GM21381 (cell line): ENCODE measurements at regions not wholly inside any gene's neighbourhood (a gene's known extent, or its start where the extent isn't known, plus 50 kb on each side); places are given as distances from the start of the nearest gene placed in this dataset.

Experiments used
- ATAC-seq: cut with Tn5 transposase; IDR thresholded peaks from one replicate; pipeline ENCODE4 v1.9.1; 2021; ENCODE audit warnings: mild to moderate bottlenecking, moderate library complexity; ENCODE audit not compliant: unreplicated experiment

- no peak for ATAC-seq
Measured at GRCh38 chr3:5270666-5271371, 83.3 kb downstream of the EDEM1 start.

GRCh38 chr3:5271372-5271683 is 83.8 kb downstream of the EDEM1 start:
- no peak for ATAC-seq

- ATAC-seq = no peak
Measured at GRCh38 chr3:5272387-5272786, 84.9 kb downstream of the EDEM1 start.

- ATAC-seq = no peak
Measured at GRCh38 chr3:5274091-5274490, 86.6 kb downstream of the EDEM1 start.

- no peak for ATAC-seq
Measured at GRCh38 chr3:5275529-5275928, 88.0 kb downstream of the EDEM1 start.

GRCh38 chr3:5276934-5277333 is 89.4 kb downstream of the EDEM1 start:
- ATAC-seq = no peak

GRCh38 chr3:5277612-5278236 is 90.2 kb downstream of the EDEM1 start:
- no peak for ATAC-seq

- ATAC-seq = no peak
Measured at GRCh38 chr3:5278666-5279065, 91.2 kb downstream of the EDEM1 start.

GRCh38 chr3:5282703-5283102 is 95.2 kb downstream of the EDEM1 start:
- no peak for ATAC-seq

- no peak for ATAC-seq
Measured at GRCh38 chr3:5285439-5285838, 97.9 kb downstream of the EDEM1 start.

GRCh38 chr3:5290915-5291314 is 103.4 kb downstream of the EDEM1 start:
- no peak for ATAC-seq

GRCh38 chr3:5292512-5292911 is 105.0 kb downstream of the EDEM1 start:
- ATAC-seq = no peak

- ATAC-seq = no peak
Measured at GRCh38 chr3:5293207-5293606, 105.7 kb downstream of the EDEM1 start.

GRCh38 chr3:5294356-5294755 is 106.8 kb downstream of the EDEM1 start:
- no peak for ATAC-seq

GRCh38 chr3:5295191-5295690 is 107.7 kb downstream of the EDEM1 start:
- ATAC-seq = no peak

- ATAC-seq = no peak
Measured at GRCh38 chr3:5296362-5296761, 108.9 kb downstream of the EDEM1 start.

GRCh38 chr3:5297895-5298294 is 110.4 kb downstream of the EDEM1 start:
- peak; percentile 16 for ATAC-seq

GRCh38 chr3:5298453-5298852 is 110.9 kb downstream of the EDEM1 start:
- peak; percentile 98 for ATAC-seq

GRCh38 chr3:5299161-5299560 is 111.7 kb downstream of the EDEM1 start:
- ATAC-seq = no peak

GRCh38 chr3:5300638-5301037 is 113.1 kb downstream of the EDEM1 start:
- no peak for ATAC-seq

GRCh38 chr3:5301651-5302297 is 114.3 kb downstream of the EDEM1 start:
- no peak for ATAC-seq

GRCh38 chr3:5302661-5303060 is 115.2 kb downstream of the EDEM1 start:
- ATAC-seq = no peak
